K562 (cell line): ENCODE measurements at regions not wholly inside any gene's neighbourhood (a gene's known extent, or its start where the extent isn't known, plus 50 kb on each side); places are given as distances from the start of the nearest gene placed in this dataset.

Experiments
- ATAC-seq: fragments of 200-7000 bp; cut with Tn5 transposase; 3 replicates; pipeline ENCODE4 v1.9.1; 2020; ENCODE audit warnings: moderate library complexity
- BruUV-seq: library from RNA; stranded (reverse); fragments of 400-500 nt; replicated peaks from 2 replicates; lab custom pipeline; 2021; lab: Mats Ljungman, UMichigan
- CTCF ChIA-PET: fragments of 300-600 bp; formaldehyde crosslinking; extraction: SDS; loops from one replicate; lab custom pipeline; 2021; ENCODE audit warnings: low intra/inter-chr PET ratio; lab: Yijun Ruan, JAX
- POLR2A ChIA-PET: fragments of 300-600, 350-650 bp; sonication (Branson Sonifier 250); formaldehyde crosslinking; extraction: SDS; loops from one replicate; lab custom pipeline; 2021; ENCODE audit warnings: antibody characterized with exemption, inconsistent platforms; lab: Yijun Ruan, JAX
- DNase-seq, 4 experiments: peaks; one replicate each; pipeline versions ENCODE4 v3.0.0 to v3.0.0-alpha.2; 2011 to 2018; ENCODE audit warnings: low spot score in 3 of 4, mixed read lengths in 3 of 4; ENCODE audit errors: extremely low read depth in 1 of 4
- FAIRE-seq: peaks from 2 replicates; lab custom pipeline; 2011; peaks lifted over from hg19 to GRCh38; lab: Jason Lieb, UNC
- H2AFZ ChIP-seq: 2 replicates; pipeline ENCODE4 v1.6.0; 2011; ENCODE audit warnings: low read depth, low read length, control low read depth, inconsistent platforms
- H3K27ac ChIP-seq: fragments of 200-600 bp; 3 replicates; pipeline ENCODE4 v1.8.0; 2011; ENCODE audit warnings: low read depth, mild to moderate bottlenecking, control low read depth, inconsistent platforms, low read length, moderate library complexity, mixed read lengths; ENCODE audit errors: extremely low read depth
- H3K27me3 ChIP-seq, 2 experiments: fragments of 300-600 bp in 1 of 2; 2 replicates in 1 of 2; 3 replicates in 1 of 2; pipeline versions ENCODE4 v1.6.0 to v1.8.0; 2011; ENCODE audit warnings: inconsistent platforms in 2 of 2, low read length in 2 of 2, mild to moderate bottlenecking in 1 of 2, mixed read lengths in 1 of 2, moderate library complexity in 1 of 2; ENCODE audit not compliant: control insufficient read depth in 2 of 2, insufficient read depth in 2 of 2
- H3K36me3 ChIP-seq: fragments of 300-600 bp; 3 replicates; pipeline ENCODE4 v1.8.0; 2011; ENCODE audit warnings: mild to moderate bottlenecking, low read length, inconsistent platforms; ENCODE audit not compliant: control insufficient read depth, insufficient read depth
- H3K4me1 ChIP-seq, 2 experiments: fragments of 200-600 bp in 1 of 2; replicated peaks in 1 of 2; 2 replicates in 1 of 2; 3 replicates in 1 of 2; pipeline versions ENCODE4 v1.5.1 to v1.8.0; 2011; ENCODE audit warnings: inconsistent platforms in 2 of 2, low read length in 2 of 2, mild to moderate bottlenecking in 1 of 2, mixed read lengths in 1 of 2, moderate library complexity in 1 of 2; ENCODE audit not compliant: control insufficient read depth in 2 of 2, insufficient read depth in 2 of 2
- H3K4me2 ChIP-seq: 2 replicates; pipeline ENCODE4 v1.6.1; 2011; ENCODE audit warnings: low read length, control low read depth, inconsistent platforms, mixed read lengths; ENCODE audit not compliant: insufficient read depth
- H3K4me3 ChIP-seq: fragments of 200-600 bp; sonication (generic), shearing (Covaris generic); 2 replicates; pipeline ENCODE4 v1.5.1; 2016; ENCODE audit warnings: control low read depth, inconsistent platforms
- H3K79me2 ChIP-seq: fragments of 200-600 bp; 3 replicates; pipeline ENCODE4 v1.8.0; 2011; ENCODE audit warnings: low read length, inconsistent platforms; ENCODE audit not compliant: control insufficient read depth, insufficient read depth
- H3K9ac ChIP-seq, 2 experiments: 2 replicates each; pipeline versions ENCODE4 v1.6.0 to v1.6.1; 2011; ENCODE audit warnings: low read depth in 2 of 2, low read length in 2 of 2, control low read depth in 1 of 2, inconsistent platforms in 1 of 2, mild to moderate bottlenecking in 1 of 2, mixed read lengths in 1 of 2; ENCODE audit not compliant: insufficient read depth in 1 of 2
- H3K9me1 ChIP-seq: one replicate; pipeline ENCODE4 v1.6.0; 2011; ENCODE audit warnings: inconsistent platforms, mild to moderate bottlenecking, low read length, moderate library complexity; ENCODE audit not compliant: control insufficient read depth, insufficient read depth
- H3K9me3 ChIP-seq: replicated peaks from 2 replicates; pipeline ENCODE4 v1.5.1; 2011; ENCODE audit warnings: low read depth, low read length, inconsistent platforms; ENCODE audit not compliant: control insufficient read depth, insufficient read depth
- H4K20me1 ChIP-seq: replicated peaks from 2 replicates; pipeline ENCODE4 v1.6.1; 2011; ENCODE audit warnings: low read length, inconsistent platforms, mixed read lengths; ENCODE audit not compliant: control insufficient read depth, insufficient read depth
- GTF2E2 ChIP-seq: fragments of 200-800 bp; sonication (Bioruptor generic); IDR thresholded peaks from 2 replicates; pipeline ENCODE4 v1.6.1; 2016; ENCODE audit warnings: missing genetic modification characterization, missing compliant biosample characterization
- HES1 ChIP-seq: fragments of 450-650 bp; IDR thresholded peaks from 2 replicates; pipeline ENCODE4 v1.6.1; 2016; ENCODE audit warnings: low read depth, mild to moderate bottlenecking, moderate library complexity
- IFI16 ChIP-seq: fragments of 250-450 bp; sonication (Bioruptor Pico); IDR thresholded peaks from 2 replicates; pipeline ENCODE4 v2.1.2; 2022; ENCODE audit warnings: mild to moderate bottlenecking, inconsistent platforms
- KAT8 ChIP-seq: fragments of 450-650 bp; IDR thresholded peaks from 2 replicates; pipeline ENCODE4 v1.6.1; 2016; ENCODE audit warnings: low read depth, mild to moderate bottlenecking
- KLF13 ChIP-seq: fragments of 450-650 bp; IDR thresholded peaks from 2 replicates; pipeline ENCODE4 v1.6.1; 2016; ENCODE audit warnings: missing genetic modification characterization, low read depth, mild to moderate bottlenecking, missing compliant biosample characterization, moderate library complexity, borderline replicate concordance
- MLX ChIP-seq, 2 experiments: fragments of 450-650 bp in 1 of 2; sonication (generic) in 1 of 2; formaldehyde crosslinking; conservative IDR thresholded peaks; 2 replicates each; pipeline versions ENCODE4 v1.4.0 to v1.8.1; 2020 to 2022; ENCODE audit warnings: mild to moderate bottlenecking in 1 of 2, missing genetic modification reagents in 1 of 2
- PTTG1 ChIP-seq: fragments of 450-650 bp; IDR thresholded peaks from 2 replicates; pipeline ENCODE4 v1.6.1; 2016; ENCODE audit warnings: low read depth, mild to moderate bottlenecking, missing genetic modification characterization, missing compliant biosample characterization
- RBFOX2 ChIP-seq: fragments of 200-400 bp; formaldehyde crosslinking; IDR thresholded peaks from 2 replicates; pipeline ENCODE4 v1.6.1; 2017; ENCODE audit warnings: low read depth, mild to moderate bottlenecking, low read length, moderate library complexity
- RUNX1 ChIP-seq: sonication (generic); IDR thresholded peaks from 2 replicates; pipeline ENCODE4 v1.6.1; 2016; ENCODE audit warnings: antibody characterized with exemption, low read depth
- SIX5 ChIP-seq, 2 experiments: IDR thresholded peaks; 2 replicates each; pipeline ENCODE4 v1.6.1; 2011; ENCODE audit warnings: low read length in 2 of 2, borderline replicate concordance in 1 of 2, low read depth in 1 of 2, mild to moderate bottlenecking in 1 of 2, moderate library complexity in 1 of 2; ENCODE audit not compliant: insufficient read depth in 1 of 2
- ZNF253 ChIP-seq: fragments of 250-450 bp; sonication (Bioruptor Pico); conservative IDR thresholded peaks from 2 replicates; pipeline ENCODE4 v1.6.1; 2021; ENCODE audit warnings: mild to moderate bottlenecking
- ZNF592 ChIP-seq: fragments of 450-650 bp; IDR thresholded peaks from 2 replicates; pipeline ENCODE4 v1.6.1; 2017; ENCODE audit warnings: antibody characterized with exemption, mild to moderate bottlenecking
- WGBS: fragments of 100-300 bp; shearing (Covaris generic); methylation state at CpG from one replicate; pipeline ENCODE4 v1.1.6; 2016; ENCODE audit warnings: low coverage, mixed read lengths; ENCODE audit not compliant: insufficient coverage; ENCODE audit errors: missing lambda C conversion rate; 5-methylcytosine and 5-hydroxymethylcytosine counted together
- in situ Hi-C: fragments of 300-500 bp; cut with MboI; formaldehyde crosslinking; loops from 4 replicates; pipeline ENCODE4 v1.15.0; 2018; ENCODE audit warnings: inconsistent platforms, mixed read lengths
- intact Hi-C: fragments of 100-400 bp; cut with micrococcal nuclease; formaldehyde crosslinking; loops from 2 replicates; pipeline ENCODE4 v1.14.2; 2022

GRCh38 chr14:59087240-59087639, 101.2 kb upstream of the DAAM1 start:
- H3K4me1 ChIP-seq, result no peaks in the 10 kb centered on the region
- no peak overlapping the region for H3K27ac ChIP-seq
- ATAC-seq, result no peak
- POLR2A ChIA-PET, result no interaction called here
- H3K9ac ChIP-seq, result no peak overlapping the region
- in situ Hi-C loops, result no loop called here
- no peak for TF ChIP-seq KLF13 (tag)
- TF ChIP-seq KAT8, result no peak
- TF ChIP-seq HES1, result no peak
- no peak for TF ChIP-seq RUNX1
- no peak for TF ChIP-seq MLX (CRISPR knock-in tag; conservative IDR thresholded peaks at IDR 0.05)
- no peak for TF ChIP-seq PTTG1 (tag)
- TF ChIP-seq ZNF253, result no peak
- no peak for TF ChIP-seq IFI16 (CRISPR knock-in tag)
- no peak for TF ChIP-seq ZNF592
- no peak for TF ChIP-seq SIX5 (IDR thresholded peaks at IDR 0.05; ENCODE audit: borderline replicate concordance in 1 of 2, insufficient read depth in 1 of 2, low read depth in 1 of 2, low read length in 2 of 2)
- no peak for TF ChIP-seq RBFOX2
- TF ChIP-seq GTF2E2 (tag), result no peak
- TF ChIP-seq, all 486 proteins: peak for 0
- WGBS, result 0% methylated on average over 3 of the region's 3 CpGs
- H3K4me2 ChIP-seq, result no peak overlapping the region
- H3K27me3 ChIP-seq, result peaks cover 0 to 4% of the 10 kb centered on the region in 2 experiments; a peak in 1 of 5 replicates
- CTCF ChIA-PET, result no interaction called here
- H2AFZ ChIP-seq, result no peak overlapping the region
- no peaks in the 10 kb centered on the region for H4K20me1 ChIP-seq
- H3K9me3 ChIP-seq, result no peaks in the 10 kb centered on the region
- H3K79me2 ChIP-seq, result no peaks in the 10 kb centered on the region
- FAIRE-seq, result no peak
- no TSS peak for BruUV-seq
- no peak overlapping the region for H3K4me3 ChIP-seq
- intact Hi-C loops, result no loop called here
- no peaks in the 10 kb centered on the region for H3K36me3 ChIP-seq
- no peaks in the 10 kb centered on the region for H3K9me1 ChIP-seq
- DNase-seq, result no peak
